Fibroblast of skin of left quadriceps (primary cell): ENCODE measurements at regions not wholly inside any gene's neighbourhood (a gene's known extent, or its start where the extent isn't known, plus 50 kb on each side); places are given as distances from the start of the nearest gene placed in this dataset.

Experiments used
- DNase-seq, 2 experiments: peaks; one replicate each; pipeline ENCODE4 v3.0.0-alpha.2; 2013; ENCODE audit warnings: low read depth in 2 of 2

- no peak for DNase-seq
Observed at GRCh38 chr6:166751051-166751595, 124.1 kb upstream of the RPS6KA2 start.

DNA sequence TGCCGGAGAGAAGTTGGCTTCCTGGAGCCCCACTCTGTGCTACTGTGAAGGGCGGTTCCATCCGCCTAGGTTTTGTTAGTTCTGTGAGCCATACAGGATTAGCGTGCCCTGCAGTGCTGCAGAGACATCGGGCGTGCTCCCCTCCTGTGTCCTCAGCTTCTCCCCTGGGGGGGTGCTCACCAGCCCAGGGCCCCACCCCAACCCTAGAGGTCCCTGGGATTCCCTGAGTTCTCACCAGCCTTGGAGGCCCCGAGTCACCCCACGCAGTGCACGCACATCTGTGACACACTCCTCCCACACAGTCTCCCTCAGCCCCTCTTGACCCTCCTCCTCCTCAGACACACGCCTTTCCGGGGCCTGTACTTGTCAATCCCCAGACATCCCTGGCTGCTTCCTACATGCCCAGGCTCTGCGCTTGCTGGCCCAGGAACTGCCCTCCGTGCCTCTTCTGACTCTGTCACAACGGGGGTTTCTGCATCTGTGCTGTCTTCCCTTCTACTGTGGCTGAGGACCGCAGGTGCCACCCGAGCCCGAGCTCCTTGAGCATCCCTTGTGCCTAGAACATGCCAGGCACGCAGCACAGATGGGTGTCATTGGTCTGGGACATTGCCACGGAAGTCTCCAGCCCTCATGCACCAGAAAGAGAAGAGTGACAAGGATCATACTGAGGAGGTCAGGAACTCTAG lies 123.2 kb upstream of the RPS6KA2 start:
- DNase-seq: no peak

- DNase-seq: no peak
Observed at GRCh38 chr6:166749666-166750065, 122.6 kb upstream of the RPS6KA2 start.

- DNase-seq: no peak
Observed at GRCh38 chr6:166747644-166748595, 120.9 kb upstream of the RPS6KA2 start.

DNA sequence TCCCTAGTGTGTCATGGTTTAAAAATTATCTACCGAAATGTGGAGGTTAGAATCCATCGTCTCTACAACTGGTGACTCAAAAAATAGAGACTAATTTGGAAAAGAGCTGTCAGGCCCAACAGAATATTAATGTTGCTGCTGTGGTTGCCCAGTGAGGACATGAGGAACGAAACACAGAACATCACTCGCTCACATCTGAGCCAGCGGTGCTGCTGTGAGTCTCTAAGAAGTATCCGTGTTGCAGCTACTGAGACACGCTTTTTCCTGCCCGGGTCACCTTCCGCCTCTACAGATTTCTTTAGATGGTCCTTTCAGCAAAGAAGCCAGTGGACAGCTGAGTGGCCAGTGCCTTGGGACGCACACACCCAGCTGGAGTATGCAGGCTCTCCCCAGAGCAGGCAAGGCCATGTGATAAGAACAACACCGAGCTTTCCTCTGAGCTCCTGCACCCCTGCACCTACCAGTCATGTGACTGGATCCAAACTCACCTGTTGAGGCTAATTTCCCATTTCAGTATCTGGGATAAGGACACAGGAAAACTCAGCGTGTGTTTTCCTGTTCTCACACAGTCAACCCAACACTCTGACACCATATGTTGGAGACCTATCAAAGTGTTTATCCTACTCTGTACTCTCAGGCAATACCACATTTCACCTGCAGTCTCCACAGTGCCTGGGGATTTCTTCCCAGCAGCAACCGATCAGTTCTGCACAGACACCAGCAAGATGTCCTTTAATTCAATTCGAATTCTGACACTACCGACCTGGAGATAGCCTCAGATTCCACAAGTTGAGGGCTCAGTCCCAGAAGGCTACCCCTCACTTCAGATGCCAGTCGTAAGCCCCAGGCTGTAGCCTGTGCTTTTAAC lies 119.0 kb upstream of the RPS6KA2 start:
- no peak for DNase-seq

- DNase-seq: no peak
Observed at GRCh38 chr6:166744223-166745134, 117.4 kb upstream of the RPS6KA2 start.

GRCh38 chr6:166743406-166744222 lies 116.6 kb upstream of the RPS6KA2 start:
- DNase-seq: no peak

DNA sequence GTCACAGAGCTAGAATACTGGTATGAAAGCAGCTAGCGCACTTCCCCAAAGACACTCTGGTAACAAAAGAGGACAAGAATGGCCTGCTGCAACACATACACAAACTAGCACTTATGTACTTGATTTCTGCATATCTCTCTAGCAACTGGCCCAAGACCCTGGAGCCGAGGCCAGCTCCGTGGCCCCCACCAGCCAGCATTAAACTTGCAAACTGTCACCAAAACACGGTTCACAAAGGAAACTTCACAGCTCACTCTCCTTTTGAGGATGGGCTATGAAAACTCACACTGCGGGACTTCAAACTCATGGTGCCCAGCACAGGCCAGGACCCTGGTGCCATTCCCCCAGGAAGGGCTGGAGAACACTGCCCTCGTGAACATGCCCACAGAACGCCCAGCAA lies 115.9 kb upstream of the RPS6KA2 start:
- DNase-seq: no peak

DNA sequence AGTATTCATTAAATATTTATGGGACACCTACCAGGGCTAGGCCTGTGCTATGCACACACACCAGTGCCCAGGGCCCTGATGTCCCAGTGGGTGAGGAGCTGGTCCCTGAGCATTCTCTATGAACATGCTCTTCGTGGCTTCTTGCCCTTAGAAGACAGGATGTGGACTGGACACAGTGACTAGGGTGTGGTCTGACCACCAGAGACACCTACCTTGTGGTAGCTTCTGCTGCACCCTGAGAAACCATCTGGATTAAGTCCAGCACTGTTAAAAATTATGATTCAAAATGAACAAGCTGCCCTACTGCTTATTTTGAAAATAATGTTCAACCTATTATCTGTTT lies 112.9 kb upstream of the RPS6KA2 start:
- no peak for DNase-seq

GRCh38 chr6:166739117-166739975 lies 112.3 kb upstream of the RPS6KA2 start:
- no peak for DNase-seq

DNA sequence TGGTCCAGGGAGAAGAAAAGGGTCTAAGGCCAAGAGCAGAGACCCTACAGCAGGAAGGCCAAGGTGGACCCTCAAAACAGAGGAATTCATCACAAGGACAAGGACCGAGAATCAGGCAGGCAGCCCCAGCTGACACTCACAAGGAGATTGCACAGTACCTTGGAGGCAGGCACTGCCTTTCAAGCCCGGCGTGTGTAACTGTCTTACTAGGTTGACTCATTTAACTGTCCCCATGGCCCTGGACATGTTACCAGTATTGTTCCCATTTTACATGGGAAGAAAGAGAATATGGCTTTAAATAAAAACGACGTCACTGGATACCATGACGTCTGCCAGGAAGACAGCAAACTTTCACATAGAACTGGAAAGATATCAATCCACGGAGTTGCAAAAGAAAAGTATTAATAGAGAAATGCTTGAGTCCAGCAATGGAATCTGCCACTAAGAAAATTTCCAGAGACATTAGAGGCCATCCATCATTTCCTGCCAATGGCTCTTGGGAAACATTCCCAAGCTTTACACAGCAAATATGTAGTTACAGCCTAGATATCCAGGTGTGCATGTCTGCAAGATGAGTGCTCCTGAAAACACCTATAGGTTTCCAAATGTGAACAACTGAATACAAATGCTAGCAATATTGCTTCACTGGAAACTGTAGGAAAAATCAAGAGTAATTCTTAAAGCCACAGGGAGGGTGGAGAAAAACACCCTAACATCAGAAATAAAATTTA lies 111.5 kb upstream of the RPS6KA2 start:
- no peak for DNase-seq

DNA sequence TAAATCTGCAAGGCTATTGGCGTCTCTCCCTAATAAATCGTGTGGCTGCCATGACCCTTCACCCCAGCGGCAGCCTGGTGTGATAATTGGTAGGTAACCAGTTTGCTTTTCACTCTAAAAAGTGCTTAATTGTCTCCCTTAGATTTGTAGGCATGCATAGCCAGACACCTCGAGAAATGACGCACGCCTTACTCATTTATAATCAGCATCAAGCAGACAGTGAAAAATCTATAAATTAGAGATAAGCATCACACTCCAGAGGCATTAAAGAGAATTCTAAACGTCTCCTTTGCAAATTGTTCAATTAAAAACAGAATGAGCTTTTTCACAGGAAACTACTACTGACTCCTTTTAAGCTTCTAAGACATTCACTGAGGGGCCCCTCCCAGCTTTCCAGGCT lies 110.2 kb upstream of the RPS6KA2 start:
- DNase-seq: no peak

DNA sequence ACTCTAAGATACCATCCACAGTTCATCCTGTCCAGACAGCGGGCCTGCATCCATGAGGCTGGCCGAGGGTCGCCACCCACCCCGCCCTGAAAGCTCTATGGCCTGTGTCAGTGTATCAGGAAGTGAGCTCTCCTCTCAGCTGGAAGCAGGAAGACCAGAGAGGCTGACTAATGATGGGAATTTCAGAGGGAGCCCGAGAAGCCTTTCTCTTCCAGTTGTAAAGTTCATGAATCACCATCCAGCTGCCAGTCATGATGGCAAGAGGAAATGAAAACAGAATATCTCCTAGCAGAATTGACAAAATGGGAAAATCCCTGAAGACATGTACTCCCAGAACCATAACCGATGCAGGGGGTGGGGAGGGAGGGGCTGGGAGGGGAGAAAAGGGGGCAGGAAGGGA lies 109.6 kb upstream of the RPS6KA2 start:
- peak; percentile 17 to 24 for DNase-seq

DNA sequence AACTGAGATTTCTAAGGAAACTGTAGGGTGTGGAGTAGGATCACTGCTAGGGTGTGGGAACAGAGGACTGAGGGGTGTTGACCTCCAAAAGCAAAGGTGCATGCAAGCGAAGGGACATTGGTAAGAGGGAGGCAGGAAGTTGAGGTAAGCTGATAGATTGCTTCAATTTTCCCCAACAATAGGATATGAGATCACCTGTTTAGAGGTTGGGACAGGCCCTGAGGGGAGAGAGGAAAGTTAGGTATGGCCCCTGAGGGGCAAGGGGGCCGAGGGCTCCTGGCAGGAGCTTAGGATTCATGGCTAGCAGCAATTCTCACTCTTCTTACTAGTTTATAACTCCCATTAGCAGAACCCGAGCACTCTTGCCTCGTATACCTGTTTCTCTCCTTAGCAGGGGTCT lies 106.8 kb upstream of the RPS6KA2 start:
- DNase-seq: no peak

- no peak for DNase-seq
Observed at GRCh38 chr6:166729658-166730057, 102.6 kb upstream of the RPS6KA2 start.

- DNase-seq: no peak
Observed at GRCh38 chr6:166728884-166729530, 102.0 kb upstream of the RPS6KA2 start.

GRCh38 chr6:166726201-166726600 lies 99.2 kb upstream of the RPS6KA2 start:
- DNase-seq: no peak

GRCh38 chr6:166725571-166725970 lies 98.5 kb upstream of the RPS6KA2 start:
- no peak for DNase-seq
